Smooth muscle cell of the brain vasculature (primary cell): ENCODE measurements at regions not wholly inside any gene's neighbourhood (a gene's known extent, or its start where the extent isn't known, plus 50 kb on each side); places are given as distances from the start of the nearest gene placed in this dataset.

Experiments used
- DNase-seq: peaks from one replicate; pipeline ENCODE4 v3.0.0-alpha.2; 2012; ENCODE audit warnings: low read depth, low spot score

DNA sequence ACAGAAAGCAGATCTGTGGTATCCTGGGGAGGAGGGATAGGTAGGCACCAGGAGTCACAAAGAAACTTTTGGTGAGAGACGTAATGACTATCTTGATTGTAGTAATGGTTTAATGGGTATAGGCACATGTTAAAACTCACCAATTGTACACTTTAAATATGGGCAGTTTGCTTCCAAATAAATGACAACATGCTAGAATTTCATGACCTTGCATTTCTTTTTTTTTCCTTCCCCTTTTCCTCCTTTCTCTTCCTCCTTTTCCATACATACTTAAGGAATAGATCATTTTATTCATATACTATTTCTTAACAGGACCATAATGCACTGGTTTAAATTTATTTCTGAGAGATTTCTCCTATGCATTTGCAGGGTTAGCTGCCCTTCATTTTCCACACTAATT lies 341.8 kb downstream of the TMEM182 start:
- DNase-seq: no peak

DNA sequence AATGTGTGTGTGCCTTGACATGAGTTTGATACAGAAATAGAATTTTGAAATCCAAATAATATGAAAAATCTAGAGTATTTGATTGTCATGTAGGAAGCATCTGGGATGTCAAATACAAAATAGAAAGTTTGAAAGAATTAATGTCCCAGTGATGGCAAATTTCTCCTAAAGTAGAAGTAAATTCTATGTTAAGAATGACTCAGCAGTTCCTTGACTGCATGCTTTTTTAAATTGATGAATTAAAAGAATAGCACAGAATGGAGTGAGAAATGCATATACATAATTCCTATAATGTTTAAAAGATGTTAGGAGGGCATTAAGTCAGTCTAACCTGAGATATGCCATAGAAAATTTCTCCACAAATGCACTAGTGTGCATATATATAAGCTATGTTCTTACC lies 357.5 kb downstream of the TMEM182 start:
- DNase-seq: no peak

DNA sequence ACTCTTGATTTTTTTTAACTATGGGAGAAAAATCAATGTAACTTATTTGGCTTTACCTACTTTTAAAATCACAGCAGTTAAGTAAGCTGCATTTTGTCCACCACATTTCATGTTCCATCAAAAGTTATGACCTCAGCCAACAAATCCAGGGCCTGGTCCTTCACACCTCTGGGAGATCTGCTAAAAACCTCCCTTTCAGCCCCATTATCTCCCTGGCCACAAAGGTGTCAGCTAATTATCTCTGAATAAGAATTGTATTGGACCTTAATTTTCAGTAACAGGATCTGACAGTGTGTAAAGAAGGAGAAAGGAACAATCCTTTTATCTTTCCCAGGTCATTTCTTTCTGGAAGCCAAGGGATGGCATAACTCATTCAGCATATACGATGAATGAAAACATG lies 359.3 kb downstream of the TMEM182 start:
- no peak for DNase-seq

DNA sequence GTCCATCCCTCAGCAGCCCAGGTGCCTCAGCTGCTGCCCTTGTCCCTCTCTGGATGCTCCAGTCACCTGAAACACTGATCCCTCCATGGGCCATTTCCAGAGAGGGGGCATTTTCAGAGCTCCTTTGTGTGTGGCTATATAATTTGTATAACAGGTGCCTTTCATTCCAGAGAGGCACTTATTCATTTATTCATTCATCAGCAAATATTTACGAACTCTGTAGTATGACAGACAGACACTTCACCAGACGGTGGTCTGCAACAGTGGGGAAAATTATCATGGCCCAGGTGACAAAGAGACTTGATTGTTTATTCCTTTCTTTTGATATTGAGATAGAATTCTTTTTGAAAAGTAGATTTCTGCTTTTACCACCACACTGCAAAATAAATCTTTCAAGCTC lies 361.7 kb downstream of the TMEM182 start:
- DNase-seq: no peak

DNA sequence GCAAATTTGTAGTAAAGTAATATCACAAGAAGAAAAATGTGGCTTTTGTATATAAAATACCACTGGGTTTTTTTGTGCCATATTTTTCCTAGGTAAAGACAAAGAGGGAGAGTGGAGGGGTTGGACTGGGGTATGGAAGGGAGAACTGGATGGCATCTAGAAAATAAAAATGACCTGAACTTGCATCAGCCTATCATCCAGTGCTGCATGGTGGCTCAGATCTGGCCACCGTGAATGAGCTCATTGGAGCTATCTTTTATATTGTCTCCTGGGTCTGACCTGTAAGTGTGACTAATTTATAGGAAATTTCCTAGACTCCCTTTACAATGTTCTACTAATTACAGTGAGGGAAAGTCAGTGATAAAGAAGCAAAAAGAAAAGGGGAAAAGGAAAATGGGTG lies 369.0 kb downstream of the TMEM182 start:
- no peak for DNase-seq

DNA sequence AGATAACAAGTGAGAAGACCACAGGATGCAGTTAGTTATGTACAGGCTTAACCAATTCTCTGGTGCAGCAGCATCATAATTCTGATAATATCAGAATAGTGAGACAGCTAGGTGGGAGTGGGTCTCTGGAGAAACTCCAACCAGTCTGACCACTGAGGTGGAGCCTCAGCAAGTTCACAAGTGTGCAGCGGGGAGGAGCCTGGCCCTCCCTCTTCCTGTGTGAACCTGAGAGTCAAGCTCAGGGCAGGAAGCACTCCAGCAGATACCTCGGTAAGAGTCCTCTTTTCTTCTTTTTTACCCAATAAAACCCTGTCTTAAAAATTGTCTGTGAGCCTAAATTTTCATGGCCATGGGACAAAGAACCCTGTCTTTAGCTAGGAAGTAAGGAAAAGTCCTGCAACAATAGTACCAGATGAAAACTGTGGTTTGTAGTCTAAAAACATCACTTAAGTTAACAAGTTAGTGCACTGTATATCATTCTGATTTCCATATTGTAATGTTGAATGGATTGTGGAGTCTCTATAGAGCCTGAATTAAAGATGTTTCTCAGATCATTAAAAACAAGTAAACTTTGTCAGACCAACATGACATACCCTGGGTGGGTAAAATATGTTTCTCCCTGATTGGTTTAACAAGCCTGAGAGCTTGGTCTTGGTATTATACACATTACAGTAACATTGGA lies 370.8 kb downstream of the TMEM182 start:
- DNase-seq: no peak

DNA sequence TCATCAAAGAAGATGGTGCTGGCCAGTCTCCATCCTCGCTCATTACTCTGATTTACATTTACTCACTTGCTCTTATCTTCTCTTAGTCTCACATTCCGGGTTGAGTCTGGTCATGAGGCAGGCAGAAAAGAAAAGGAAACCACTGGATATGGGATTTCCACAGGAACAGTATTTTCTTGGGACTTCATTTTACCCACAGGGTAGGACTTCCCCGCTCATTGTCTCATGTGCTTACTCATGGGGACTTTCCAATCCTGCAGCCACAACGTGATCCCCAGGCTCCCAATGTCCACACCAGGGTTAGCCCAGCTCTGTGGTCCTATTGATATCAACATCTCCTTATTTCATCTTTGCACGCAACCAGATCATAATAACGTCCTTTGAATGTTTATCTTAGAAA lies 373.8 kb downstream of the TMEM182 start:
- DNase-seq: no peak

DNA sequence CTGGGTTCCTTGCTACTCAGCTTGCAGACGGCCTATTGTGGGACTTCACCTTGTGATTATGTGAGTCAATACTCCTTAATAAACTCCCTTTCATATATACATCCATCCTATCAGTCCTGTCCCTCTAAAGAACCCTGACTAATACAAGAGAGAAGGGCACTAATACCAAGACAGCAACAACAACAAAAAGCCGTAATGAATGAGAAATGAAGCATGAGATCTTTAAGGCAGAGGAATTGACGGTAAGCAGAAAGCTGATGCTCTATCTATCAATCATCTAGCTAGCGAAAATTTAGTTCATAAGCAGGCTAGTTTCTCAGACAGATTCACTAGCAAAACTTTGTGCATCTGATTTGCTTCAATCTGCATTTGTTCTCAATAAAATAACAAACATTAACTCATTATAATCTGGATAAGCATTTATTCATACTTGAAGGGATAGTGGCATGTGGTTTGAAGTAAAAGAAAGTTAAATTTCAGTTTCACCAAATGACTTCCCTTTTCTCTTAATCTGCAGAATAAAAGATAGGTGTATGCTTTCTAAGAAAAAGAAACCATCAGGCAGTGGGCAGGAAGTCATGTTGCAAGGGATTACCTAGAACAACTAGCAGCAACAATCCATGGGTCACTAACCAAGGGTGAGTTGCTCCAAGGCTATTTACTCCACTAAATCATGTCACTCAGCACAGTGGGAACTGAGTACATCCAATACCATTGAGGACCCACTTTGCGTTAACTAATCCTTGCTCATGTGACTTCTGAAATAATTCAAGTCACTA lies 376.5 kb downstream of the TMEM182 start:
- no peak for DNase-seq

DNA sequence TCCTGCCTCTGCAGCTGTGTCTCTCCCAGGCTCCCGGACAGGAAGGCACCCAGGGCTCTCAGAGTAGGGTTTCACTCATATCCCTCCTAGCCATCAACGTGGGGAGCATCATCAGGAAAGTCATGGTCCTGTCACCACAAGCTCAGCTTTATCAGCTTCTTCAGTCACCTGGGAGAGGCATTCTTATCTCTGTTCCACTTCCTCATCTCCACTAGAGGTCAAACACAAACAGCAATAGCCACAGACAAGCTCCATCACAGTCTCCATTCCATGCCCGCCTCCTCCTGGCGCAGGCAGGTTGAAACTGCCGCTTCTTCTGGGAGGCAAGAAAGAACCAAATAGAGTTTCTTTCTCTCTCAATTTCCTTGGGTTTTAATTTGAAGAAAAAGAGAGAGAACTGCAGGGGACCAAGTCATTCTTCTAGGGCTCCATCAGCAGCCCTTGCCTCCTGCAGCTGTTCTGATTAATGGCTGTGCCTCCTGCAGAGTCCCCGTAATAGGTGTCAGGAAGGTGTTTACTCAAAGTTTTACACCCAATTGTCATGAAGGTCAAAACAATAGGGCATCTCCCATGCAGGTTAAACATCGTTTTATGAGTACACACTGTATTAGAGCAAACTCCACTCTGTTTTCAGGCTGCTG lies 377.9 kb downstream of the TMEM182 start:
- no peak for DNase-seq

DNA sequence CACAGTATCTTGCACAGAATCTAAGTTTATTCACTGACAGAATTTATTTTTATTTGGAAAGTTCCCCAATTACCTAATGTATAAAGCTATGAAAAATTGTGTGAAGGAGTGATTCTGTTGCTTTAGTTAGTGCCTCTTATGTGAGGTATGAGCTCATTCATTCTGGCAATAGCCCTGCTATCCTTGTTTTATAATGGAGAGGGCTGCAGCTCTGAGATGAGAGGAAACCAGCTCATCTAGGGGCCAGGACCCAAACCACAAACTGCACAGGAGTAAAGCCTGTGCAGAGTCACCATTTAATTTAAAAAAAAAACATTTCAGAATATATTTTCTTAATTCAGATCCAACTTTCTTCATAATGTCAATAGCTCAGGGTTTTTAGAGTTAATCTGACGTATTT lies 383.0 kb downstream of the TMEM182 start:
- no peak for DNase-seq

DNA sequence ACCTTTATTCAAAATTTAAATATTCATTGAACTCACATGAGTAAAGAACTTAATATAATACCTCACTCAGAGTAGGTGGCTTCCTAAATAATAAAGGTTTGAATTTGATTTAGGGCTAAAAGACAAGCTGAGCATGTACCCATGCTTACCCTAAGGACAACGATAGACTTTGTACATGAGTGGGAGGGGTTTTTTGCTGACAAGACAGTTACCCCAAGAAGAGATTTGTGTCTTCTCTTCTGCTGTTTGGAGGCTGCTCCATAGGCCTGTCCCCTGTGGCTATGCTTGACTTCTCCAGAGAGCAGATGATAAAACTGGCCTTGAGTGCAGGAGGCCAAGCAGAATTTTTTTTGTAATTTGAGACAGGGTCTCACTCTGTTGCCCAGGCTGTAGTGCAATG lies 383.9 kb downstream of the TMEM182 start:
- DNase-seq: no peak

DNA sequence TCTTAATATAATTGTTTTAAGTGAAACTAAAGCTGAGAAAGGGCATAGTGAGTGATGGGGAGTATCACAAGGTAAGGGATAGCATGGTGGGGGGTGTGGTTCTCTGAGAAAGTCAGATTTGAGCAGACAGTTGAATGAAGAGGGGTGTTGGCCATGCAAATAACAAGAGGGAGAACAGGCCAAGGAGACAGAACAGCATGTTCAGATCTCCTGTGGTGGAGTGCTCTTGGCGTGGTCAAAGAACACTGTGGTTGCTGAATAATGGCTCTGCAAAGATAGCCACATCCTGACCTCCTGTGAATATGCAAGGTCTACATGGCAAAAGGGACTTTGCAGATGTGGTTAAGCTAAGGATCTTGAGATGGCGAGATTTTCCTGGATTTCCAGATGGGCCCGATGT lies 389.2 kb downstream of the TMEM182 start:
- DNase-seq: no peak

DNA sequence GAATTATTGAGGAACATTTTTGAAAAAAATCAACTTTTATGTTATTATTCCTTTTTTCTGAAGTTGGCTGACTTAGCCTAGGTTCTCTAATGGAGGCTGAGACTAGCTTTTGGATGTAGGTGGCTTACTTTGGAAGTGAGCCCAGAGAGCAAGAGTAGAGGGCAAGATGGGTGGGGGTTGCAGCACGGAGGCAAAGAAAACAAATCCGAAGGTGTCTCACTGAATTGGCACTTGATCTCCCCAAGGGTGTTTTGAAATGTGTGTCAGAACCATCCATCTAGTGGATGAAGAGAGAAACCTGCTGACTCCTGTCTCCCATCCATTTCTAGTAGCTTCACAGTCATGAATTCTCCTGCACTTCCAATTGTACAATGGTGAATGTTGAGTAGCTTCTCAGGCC lies 390.7 kb downstream of the TMEM182 start:
- DNase-seq: no peak

DNA sequence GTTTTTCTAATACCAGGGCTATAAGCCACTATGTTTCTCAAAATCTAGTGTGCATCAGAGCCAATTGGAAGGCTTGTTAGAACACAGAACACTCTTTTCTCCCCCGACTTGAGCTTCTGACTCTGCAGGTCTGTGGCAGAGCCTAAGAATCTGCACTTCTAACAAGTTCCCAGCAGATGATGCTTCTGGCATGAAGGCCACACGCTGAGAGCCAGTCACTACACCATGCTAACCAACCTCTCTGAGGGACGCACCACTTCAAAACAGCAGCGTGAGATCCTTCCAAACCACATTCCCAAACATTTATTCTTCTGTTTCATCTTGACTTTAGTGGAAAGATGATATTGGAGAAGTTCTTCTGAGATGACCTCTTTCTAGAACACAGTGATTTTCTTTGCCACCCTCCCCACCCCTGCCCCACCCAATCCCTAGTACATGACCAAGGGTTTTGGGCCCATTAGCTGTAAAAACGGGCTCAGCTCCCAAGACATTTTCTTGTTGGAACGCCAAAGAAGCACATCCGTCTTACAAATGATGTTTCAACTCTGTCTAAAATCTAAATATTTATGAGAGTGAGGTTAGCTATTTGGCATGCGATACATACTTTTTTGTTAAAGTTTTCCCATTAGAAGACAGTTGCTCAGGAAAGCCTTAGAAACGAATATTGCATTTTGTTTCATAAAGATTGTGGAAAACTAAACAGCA lies 391.9 kb downstream of the TMEM182 start:
- DNase-seq: no peak

DNA sequence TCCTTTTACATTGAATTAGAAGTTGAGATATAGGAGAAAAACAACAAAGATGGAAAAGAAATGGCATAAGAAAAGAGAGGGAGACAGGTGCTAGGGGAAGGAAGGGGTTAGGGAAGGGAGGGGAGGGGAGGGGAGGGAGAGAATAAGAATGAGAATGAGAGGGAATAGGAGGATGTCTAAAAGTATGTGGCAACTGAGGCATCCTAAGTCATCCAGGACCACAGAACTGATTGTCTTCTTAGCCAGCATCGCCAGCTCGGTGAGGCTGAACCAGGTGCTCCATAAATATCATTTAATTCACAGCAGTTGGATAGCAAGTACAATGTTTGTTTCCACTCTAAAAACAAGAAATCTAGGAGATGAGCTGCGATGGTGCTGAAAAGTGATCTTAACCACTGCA lies 393.5 kb downstream of the TMEM182 start:
- no peak for DNase-seq

DNA sequence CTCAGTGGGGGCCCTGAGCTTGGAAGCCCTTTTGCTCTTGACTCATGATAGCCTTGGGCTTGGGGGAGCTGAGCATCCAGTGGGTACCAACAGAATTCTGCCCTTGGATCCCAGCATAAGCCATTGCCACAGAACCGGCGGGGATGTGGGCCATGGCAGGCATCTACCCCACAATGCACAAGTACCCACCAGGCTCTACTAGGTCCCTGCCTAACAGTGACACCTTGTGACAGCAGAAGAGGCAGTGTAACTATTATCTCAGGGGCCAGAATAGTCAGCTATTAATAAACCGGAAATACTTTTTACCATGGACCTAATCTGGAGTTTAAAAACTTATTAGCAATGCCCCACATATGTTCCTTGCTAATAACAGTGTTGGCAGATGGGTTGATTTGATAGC lies 397.2 kb downstream of the TMEM182 start:
- DNase-seq: no peak

DNA sequence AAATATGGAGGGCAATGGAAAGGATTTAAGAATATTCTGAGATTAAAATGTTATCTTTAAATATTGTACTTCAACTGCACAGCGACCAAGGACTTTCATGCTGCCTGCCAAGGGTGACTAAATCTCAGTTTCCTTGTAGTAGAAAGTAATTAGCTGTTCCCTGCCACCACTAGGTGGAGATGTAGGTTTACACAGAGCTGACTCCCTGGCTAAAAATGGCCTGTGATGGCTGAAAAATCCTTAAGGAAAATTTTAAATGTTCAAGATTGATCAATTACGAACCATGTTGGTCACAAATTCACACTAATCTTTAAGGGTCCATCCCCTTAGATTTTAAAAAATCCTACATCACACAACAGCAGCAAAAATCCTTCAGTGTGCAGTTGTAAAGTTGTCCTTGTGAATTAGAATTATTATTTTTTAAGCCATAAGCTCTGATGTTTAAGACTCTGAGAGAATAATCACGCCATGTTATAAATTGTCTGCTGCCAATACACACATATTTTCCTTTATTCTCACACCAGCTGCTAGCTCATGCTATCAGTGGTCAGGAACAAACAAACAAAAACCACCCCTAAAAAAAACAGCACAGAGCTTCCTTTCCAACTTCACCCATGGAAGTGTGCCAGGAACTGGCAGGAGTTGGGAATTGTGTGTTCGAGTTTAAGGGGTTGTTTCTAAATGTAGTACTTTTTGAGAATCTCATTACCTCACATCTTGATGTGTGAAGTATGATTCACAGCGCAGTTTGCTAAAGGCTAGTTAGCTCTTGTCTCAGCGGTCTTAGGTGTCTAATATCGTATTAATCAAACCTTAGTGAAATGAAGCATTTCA lies 399.8 kb downstream of the TMEM182 start:
- DNase-seq: peak; percentile 6

DNA sequence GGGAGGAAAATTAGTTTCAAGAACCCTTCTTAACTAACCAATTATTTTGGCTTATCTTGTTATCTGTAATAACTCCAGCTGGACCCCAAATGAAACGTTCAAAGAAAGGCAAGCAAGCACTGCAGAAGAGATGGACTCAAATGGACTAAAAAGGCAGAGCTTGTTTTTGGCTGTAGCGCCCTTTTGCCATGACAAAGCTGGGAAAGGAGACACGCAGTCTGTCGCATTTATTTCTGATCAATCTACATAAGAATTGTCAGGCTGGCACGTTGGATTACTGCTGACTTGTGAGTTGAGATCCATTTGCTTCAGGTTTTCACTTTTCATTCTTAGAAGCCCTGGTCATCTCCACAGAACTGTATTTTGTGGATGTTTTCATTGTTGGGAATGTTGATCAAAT lies 402.9 kb downstream of the TMEM182 start:
- no peak for DNase-seq

DNA sequence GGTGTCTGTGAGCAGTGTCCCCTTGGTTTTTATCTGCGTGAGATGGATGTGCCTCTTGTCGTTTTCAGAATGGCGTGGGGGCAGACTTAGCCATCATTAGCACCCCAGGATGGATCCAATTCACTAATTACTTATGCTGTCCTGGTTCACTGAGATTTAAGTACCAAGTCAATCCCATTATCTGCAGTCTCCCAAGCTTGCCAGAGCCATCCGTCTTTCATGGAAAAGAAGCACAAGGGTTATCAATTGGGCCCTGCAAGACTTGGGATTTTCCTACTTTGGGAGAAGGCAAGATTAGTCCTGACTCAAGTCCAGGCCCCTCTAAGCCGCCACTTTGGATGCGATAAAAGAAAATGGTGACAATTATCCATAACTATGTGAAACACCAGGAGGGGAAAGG lies 404.0 kb downstream of the TMEM182 start:
- DNase-seq: no peak

DNA sequence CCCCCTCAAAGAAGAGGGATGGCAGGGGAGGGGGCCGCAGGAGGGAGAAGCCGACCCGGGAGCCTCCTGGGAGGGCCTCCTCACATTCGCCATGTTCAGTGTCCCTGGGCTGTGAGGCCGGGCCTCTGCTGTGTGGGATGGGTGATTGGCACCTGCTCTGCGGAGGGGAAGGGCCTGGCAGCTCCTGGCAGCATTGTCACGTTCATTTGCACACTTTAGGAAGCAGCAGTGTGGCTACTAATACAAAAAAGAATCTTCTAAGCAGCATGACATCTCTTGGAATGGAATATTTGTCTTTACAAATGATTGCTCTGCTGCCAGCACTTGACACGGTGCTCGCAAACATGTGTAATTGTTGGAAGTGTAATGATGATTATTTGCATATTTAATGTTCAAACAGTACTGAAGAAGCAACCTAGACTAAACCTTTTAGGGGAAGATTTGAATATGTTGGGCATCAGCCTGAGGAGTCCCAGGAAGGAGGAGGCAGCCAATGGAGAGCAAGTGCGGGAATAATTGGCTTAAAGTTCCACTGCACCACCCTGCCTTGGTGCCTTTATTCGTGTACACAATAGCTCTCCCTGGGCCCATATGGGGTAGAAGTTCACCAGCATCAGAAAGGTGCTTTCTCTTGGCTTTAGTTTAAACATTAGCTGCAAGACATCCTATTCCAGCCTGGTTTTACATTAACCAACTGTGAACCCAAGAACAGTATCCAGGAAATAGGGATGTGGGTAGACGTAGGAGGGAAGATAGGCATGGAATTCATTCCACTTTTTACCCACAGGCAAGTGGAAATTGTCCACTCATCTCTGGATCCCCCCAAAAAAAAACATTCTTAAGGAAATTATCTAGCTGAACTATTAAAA lies 404.9 kb downstream of the TMEM182 start:
- no peak for DNase-seq

DNA sequence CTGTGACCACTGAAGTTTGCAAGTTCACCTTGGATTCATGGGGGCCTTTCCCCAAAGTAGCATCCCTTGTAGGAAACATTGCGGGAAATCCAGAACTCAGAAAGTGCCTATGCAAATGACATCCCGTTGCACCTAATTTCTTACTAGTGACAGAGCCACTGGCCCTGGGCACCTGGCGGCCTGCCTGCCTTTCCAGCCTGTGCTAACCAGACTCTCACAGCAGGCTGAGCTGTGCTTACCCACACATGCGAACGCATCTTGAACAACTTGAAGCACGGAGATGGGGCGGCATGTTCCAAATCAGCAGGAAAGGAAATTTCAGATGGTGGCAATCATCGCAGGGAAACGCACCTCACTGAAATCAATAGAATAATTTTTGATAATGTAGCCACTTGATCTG lies 405.8 kb downstream of the TMEM182 start:
- no peak for DNase-seq
